GM21515 (cell line): ENCODE measurements at regions not wholly inside any gene's neighbourhood (a gene's known extent, or its start where the extent isn't known, plus 50 kb on each side); places are given as distances from the start of the nearest gene placed in this dataset.
A peak's percentile ranks its signal among the peaks of the same experiment; 100 is the strongest.
"Not testable (repeated sequence)": the region's sequence is repeated elsewhere in the genome, so short reads cannot be mapped to it uniquely, and the experiment has no call there.

ENCODE experiments used
- ATAC-seq: cut with Tn5 transposase; IDR thresholded peaks from one replicate; pipeline ENCODE4 v1.9.1; 2021; ENCODE audit not compliant: unreplicated experiment

GRCh38 chr2:138298900-138299299, 202.7 kb upstream of the SPOPL start:
- ATAC-seq = peak; percentile 61

- ATAC-seq = no peak
Observed at GRCh38 chr2:138306626-138307025, 194.9 kb upstream of the SPOPL start.

- no peak for ATAC-seq
Observed at GRCh38 chr2:138307099-138307498, 194.5 kb upstream of the SPOPL start.

- no peak for ATAC-seq
Observed at GRCh38 chr2:138309760-138310159, 191.8 kb upstream of the SPOPL start.

- no peak for ATAC-seq
Observed at GRCh38 chr2:138312061-138312460, 189.5 kb upstream of the SPOPL start.

GRCh38 chr2:138315619-138316018, 186.0 kb upstream of the SPOPL start:
- not testable (repeated sequence) for ATAC-seq

- ATAC-seq = no peak
Observed at GRCh38 chr2:138319616-138320015, 182.0 kb upstream of the SPOPL start.

GRCh38 chr2:138321458-138321857, 180.1 kb upstream of the SPOPL start:
- no peak for ATAC-seq

- no peak for ATAC-seq
Observed at GRCh38 chr2:138323382-138324067, 178.0 kb upstream of the SPOPL start.

GRCh38 chr2:138324068-138324771, 177.3 kb upstream of the SPOPL start:
- ATAC-seq = no peak

GRCh38 chr2:138327967-138328366, 173.6 kb upstream of the SPOPL start:
- ATAC-seq = no peak

- no peak for ATAC-seq
Observed at GRCh38 chr2:138329162-138329561, 172.4 kb upstream of the SPOPL start.

GRCh38 chr2:138329591-138329990, 172.0 kb upstream of the SPOPL start:
- no peak for ATAC-seq

GRCh38 chr2:138333121-138333520, 168.4 kb upstream of the SPOPL start:
- no peak for ATAC-seq

GRCh38 chr2:138333677-138334076, 167.9 kb upstream of the SPOPL start:
- ATAC-seq = no peak

GRCh38 chr2:138334323-138334722, 167.2 kb upstream of the SPOPL start:
- ATAC-seq = no peak

- no peak for ATAC-seq
Observed at GRCh38 chr2:138335036-138335435, 166.5 kb upstream of the SPOPL start.

- ATAC-seq = no peak
Observed at GRCh38 chr2:138336146-138336545, 165.4 kb upstream of the SPOPL start.

- ATAC-seq = no peak
Observed at GRCh38 chr2:138355244-138355643, 146.3 kb upstream of the SPOPL start.

- ATAC-seq = no peak
Observed at GRCh38 chr2:138356178-138356577, 145.4 kb upstream of the SPOPL start.

GRCh38 chr2:138359532-138359931, 142.0 kb upstream of the SPOPL start:
- ATAC-seq = no peak

GRCh38 chr2:138364554-138365162, 136.9 kb upstream of the SPOPL start:
- ATAC-seq = no peak
